Left renal pelvis (tissue), 4 donors: ENCODE measurements at regions not wholly inside any gene's neighbourhood (a gene's known extent, or its start where the extent isn't known, plus 50 kb on each side); places are given as distances from the start of the nearest gene placed in this dataset.
"Not testable (repeated sequence)": the region's sequence is repeated elsewhere in the genome, so short reads cannot be mapped to it uniquely, and the experiment has no call there.

Experiments
- DNase-seq, 4 donors: peaks; one replicate each; pipeline ENCODE4 v3.0.0-alpha.2; 2013; ENCODE audit warnings: low read depth in 4 of 4, low spot score in 3 of 4

DNA sequence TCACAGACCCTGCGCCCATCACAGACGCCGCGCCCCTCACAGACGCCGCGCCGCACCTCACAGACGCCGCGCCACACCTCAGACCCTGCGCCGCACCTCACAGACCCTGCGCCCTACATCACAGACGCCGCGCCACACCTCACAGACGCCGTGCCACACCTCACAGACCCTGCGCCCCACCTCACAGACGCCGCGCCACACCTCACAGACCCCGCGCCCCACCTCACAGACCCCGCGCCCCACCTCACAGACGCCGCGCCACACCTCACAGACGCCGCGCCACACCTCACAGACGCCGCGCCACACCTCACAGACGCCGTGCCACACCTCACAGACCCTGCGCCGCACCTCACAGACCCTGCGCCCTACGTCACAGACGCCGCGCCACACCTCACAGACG is 657.4 kb downstream of the TRIML1 start:
- not testable (repeated sequence) for DNase-seq

GRCh38 chr4:188797011-188797410 is 657.8 kb downstream of the TRIML1 start:
- DNase-seq, result not testable (repeated sequence)

- DNase-seq, result no peak
Measured at GRCh38 chr4:188804861-188805260, 665.6 kb downstream of the TRIML1 start.

- peak in 1 of 4 donors; percentile 4 for DNase-seq
Measured at GRCh38 chr4:188811121-188811520, 671.9 kb downstream of the TRIML1 start.

DNA sequence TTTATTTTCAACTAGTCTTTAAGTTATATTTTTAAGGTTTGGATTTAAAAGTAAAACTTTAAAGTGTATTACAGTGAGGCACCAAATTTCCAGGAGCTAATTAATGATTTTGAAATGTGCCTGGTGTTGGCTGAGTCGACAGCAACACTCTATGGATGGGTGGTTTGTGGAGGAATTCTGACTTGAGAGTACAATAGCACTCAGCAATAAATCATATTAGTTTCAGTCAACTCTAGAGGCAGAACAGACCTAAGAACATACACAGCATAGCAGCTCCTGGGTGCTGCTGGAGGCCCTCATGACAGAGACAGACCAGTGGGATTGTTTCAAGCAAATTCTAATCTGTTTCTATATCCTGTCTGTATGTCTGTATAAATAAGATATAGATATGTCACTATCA is 673.4 kb downstream of the TRIML1 start:
- DNase-seq, result no peak

- DNase-seq, result no peak
Measured at GRCh38 chr4:188818300-188818699, 679.1 kb downstream of the TRIML1 start.

- DNase-seq, result no peak
Measured at GRCh38 chr4:188819233-188819632, 680.0 kb downstream of the TRIML1 start.

GRCh38 chr4:188821500-188821899 is 682.3 kb downstream of the TRIML1 start:
- no peak for DNase-seq

DNA sequence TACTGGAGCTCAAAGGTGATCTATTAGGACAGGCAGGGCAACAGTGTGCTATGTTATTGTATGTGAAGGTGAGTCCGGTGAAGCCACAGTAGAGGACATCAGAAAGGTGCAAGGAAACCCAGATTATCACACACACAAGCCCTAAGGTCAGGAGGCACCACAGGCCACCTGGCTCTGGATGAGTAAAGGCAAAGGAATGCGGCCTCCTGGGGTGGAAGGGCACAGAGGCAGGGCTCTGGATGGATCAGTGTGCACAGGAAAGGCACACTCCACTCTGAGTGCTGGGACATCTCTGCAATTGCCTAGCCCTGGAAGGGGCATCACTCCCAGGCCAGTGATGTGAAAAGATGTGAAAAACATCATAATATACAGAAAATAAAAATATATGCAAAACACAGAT is 683.5 kb downstream of the TRIML1 start:
- DNase-seq, result no peak

GRCh38 chr4:188824553-188824952 is 685.3 kb downstream of the TRIML1 start:
- DNase-seq, result no peak

DNA sequence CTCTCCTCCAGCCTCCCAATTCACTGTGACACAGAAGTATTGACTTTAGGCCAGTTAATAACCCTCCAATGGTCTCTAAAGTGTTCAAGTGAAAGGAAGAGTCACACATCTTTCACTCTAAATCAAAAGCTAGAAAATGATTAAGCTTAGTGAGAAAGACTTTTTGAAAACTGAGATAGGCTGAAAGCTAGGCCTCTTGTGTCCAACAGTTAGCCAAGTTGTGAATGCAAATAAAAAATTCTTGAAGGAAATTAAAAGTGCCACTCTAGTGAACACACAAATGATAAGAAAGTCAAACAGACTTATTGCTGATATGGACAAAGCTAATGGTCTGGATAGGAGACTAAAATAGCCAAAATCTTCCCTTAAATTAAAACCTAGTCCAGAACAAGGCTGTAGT is 687.2 kb downstream of the TRIML1 start:
- no peak for DNase-seq

DNA sequence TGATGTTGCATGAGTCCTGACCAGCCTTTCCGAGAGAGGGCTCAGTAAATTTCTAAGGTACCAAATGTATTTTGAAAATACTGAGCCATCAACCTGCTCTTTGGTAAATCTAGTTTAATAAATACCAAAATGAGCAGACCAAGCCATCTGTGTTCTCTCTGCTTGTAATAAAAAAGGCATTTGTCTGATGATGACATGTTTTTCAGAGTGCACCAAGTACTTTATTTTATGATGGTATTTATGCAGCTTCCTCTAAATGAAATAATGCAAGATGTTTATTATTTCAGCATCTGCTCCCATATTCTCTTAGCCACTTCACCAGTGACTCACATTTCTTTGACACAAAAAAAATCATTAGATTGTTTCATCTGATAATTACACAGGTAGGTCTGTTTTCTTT is 700.5 kb downstream of the TRIML1 start:
- no peak for DNase-seq

DNA sequence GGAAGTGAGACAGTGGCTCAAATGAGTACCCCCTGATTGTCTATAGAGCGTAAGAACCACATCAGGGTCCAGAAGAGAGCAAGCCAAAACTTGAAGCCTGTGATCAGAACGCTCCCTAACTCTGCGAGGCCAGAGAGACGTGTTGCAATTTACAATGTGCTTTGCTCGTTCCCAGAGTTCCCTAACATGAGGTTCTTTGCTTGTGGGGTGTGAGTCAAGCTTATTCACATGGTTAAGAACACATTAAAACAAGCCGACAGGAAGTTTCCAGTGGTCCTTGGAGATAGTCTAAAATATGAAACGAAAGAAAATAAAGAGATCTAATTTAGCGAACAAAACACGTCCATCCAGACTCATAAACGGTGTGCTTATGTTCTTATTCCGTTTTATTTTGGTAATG is 702.3 kb downstream of the TRIML1 start:
- no peak for DNase-seq

- no peak for DNase-seq
Measured at GRCh38 chr4:188854436-188854835, 715.2 kb downstream of the TRIML1 start.

DNA sequence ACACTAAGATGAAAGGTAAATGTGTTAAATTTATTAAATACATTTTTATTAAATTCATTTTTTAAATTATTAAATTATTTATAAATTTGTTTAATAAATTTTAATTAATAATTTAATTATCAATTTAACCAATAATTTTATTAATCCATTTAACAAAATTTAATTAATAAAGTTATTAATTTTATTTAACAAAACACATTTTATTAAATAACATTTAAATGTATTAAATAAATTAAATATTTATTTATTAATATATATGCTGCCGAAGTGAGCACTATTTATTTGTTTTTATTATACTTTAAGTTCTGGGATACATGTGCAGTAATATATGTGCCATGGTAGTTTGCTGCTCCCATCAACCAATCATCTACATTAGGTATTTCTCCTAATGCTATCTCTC is 719.5 kb downstream of the TRIML1 start:
- no peak for DNase-seq

- DNase-seq, result no peak
Measured at GRCh38 chr4:188864741-188865140, 725.5 kb downstream of the TRIML1 start.

DNA sequence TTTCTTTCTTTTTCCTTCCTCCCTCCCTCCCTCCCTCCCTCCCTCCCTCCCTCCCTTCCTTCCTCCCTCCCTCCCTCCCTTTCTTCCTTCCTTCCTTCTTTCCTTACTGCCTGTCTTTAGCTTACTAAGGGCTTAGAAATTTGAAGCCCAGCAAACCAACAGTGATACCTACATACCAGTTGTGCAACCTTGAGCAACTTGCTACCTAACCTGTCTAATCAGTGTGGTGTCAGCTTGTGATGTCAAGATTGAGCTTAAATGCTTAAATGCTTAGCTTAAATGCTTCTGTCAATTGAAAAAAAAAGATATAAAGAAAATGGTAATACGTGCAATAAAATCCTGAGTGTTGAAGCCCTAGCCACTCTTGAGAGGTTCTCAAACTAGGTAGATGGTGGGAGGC is 728.6 kb downstream of the TRIML1 start:
- no peak for DNase-seq

DNA sequence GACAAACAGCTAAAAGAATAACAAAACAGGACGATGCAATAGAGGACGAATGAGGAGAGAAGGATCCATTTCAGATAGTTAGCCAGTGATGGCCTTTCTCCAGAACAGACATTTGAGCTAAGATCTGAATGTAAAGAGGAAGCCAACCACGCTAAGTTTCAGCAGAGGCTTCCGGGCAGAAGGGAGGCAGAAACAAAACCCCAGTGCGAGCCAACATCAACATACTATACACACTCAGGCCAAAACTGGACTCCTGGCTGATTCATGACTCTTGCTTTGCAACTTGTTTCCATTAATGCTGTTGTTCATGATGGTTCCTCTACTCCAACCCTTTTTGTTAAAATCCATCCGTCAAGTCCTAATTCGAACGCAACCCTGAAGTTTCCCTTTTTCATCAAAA is 730.3 kb downstream of the TRIML1 start:
- no peak for DNase-seq

GRCh38 chr4:188872809-188873208 is 733.6 kb downstream of the TRIML1 start:
- DNase-seq, result no peak

DNA sequence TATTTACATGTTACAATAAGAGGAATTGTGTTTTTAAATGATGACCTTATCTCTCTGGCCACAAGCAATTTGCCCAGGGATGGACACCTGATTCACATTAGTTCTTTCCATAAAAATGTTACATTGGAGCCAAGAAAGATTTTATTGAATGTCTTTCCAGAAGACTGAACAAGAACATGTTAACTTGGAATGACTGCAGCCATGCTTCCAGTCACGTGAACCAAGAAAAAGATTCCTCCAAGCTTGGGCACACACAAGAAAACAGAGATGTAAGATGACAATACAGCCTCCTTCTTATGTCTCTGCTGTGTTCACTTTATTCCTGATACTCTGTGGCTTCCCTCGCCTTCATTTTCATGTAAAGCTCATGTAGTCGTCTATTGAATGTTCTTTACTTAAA is 737.6 kb downstream of the TRIML1 start:
- DNase-seq, result no peak

- no peak for DNase-seq
Measured at GRCh38 chr4:188879598-188879997, 740.4 kb downstream of the TRIML1 start.

DNA sequence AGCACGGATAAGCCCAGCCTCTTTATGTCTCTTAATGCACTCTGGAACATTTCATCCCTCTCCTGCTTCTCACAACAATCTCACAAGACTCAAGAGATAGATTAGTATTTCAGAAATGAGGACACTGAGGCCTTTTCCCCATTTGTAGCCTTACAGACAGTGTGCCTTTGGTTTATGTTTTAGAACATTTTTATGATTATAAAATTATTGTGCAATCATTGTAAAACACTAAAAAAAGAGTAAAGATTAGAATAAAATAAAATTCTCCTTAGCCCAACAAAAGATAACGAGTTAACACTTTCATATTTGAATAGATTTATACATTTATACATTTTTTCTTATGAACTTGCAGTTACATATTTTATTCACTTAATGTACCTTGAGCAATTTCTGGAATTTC is 748.7 kb downstream of the TRIML1 start:
- DNase-seq, result no peak

DNA sequence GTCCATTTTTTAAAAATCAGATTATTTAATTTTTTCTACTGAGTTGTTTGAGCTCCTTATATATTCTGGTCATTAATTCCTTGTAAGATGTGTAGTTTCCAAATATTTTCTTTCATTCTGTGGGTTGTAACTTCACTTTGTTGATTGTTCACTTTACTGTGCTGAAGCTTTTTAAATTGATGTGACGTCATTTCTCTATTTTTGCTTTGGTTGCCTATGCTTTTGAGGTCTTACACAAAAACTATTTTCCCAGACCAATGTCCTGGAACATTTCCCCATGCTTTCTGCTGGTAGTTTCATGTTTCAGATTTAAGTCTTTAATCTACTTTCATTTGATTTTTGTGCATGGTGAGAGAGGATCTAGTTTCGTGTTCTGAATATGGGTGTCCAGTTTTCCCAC is 753.6 kb downstream of the TRIML1 start:
- DNase-seq, result no peak

DNA sequence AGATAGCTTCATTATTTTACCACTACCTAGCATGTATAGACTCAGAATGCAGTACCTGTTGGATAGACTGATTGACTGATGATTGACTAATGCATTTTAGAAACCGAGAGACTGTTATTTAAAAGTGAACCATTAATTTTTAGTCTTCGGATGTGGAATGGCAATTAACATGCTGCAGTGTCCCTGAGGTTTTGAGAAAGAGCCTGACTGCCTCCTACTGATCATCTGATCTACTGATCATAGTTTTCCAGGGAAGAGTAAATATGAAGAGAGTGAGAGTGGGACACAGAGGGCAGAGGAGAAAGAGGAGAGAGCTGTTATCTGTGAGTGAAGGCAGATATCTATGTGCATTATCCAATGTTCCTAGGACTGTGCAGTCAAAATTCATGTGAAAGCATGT is 764.7 kb downstream of the TRIML1 start:
- DNase-seq, result no peak
